ENCODE measurements at regions not wholly inside any gene's neighbourhood (a gene's known extent, or its start where the extent isn't known, plus 50 kb on each side); places are given as distances from the start of the nearest gene placed in this dataset.
"Not testable (repeated sequence)": the region's sequence is repeated elsewhere in the genome, so short reads cannot be mapped to it uniquely, and the experiment has no call there.

- DNase-seq: no peak
Observed at GRCh38 chr13:69077267-69077666, 1030.4 kb upstream of the ATXN8OS start.

GRCh38 chr13:69069554-69070133, 1038.0 kb upstream of the ATXN8OS start:
- DNase-seq: no peak

GRCh38 chr13:69050696-69051095, 1056.9 kb upstream of the ATXN8OS start:
- no peak for DNase-seq

- no peak for DNase-seq
Observed at GRCh38 chr13:69044629-69045028, 1063.0 kb upstream of the ATXN8OS start.

- DNase-seq: no peak
Observed at GRCh38 chr13:69040898-69041297, 1066.7 kb upstream of the ATXN8OS start.

GRCh38 chr13:69035771-69036170, 1071.9 kb upstream of the ATXN8OS start:
- no peak for DNase-seq

GRCh38 chr13:69028936-69029335, 1078.7 kb upstream of the ATXN8OS start:
- no peak for DNase-seq

- DNase-seq: no peak
Observed at GRCh38 chr13:69020120-69020519, 1087.5 kb upstream of the ATXN8OS start.

- not testable (repeated sequence) for DNase-seq
Observed at GRCh38 chr13:69018173-69018572, 1089.5 kb upstream of the ATXN8OS start.

- no peak for DNase-seq
Observed at GRCh38 chr13:69010789-69011188, 1096.8 kb upstream of the ATXN8OS start.

- no peak for DNase-seq
Observed at GRCh38 chr13:69008499-69008898, 1099.1 kb upstream of the ATXN8OS start.

- no peak for DNase-seq
Observed at GRCh38 chr13:68998056-68998455, 1109.6 kb upstream of the ATXN8OS start.

GRCh38 chr13:68996668-68997025, 1111.0 kb upstream of the ATXN8OS start:
- no peak for DNase-seq

GRCh38 chr13:68995972-68996667, 1111.5 kb upstream of the ATXN8OS start:
- DNase-seq: no peak

- no peak for DNase-seq
Observed at GRCh38 chr13:68993154-68993553, 1114.5 kb upstream of the ATXN8OS start.

GRCh38 chr13:68988176-68988575, 1119.5 kb upstream of the ATXN8OS start:
- no peak for DNase-seq

- DNase-seq: no peak
Observed at GRCh38 chr13:68987585-68987984, 1120.0 kb upstream of the ATXN8OS start.

GRCh38 chr13:68984688-68985319, 1122.8 kb upstream of the ATXN8OS start:
- DNase-seq: no peak

GRCh38 chr13:68982961-68983619, 1124.5 kb upstream of the ATXN8OS start:
- DNase-seq: no peak

GRCh38 chr13:68976287-68976686, 1131.3 kb upstream of the ATXN8OS start:
- DNase-seq: no peak

GRCh38 chr13:68970532-68970931, 1137.1 kb upstream of the ATXN8OS start:
- no peak for DNase-seq

- no peak for DNase-seq
Observed at GRCh38 chr13:68948586-68948985, 1159.0 kb upstream of the ATXN8OS start.

- DNase-seq: no peak
Observed at GRCh38 chr13:68944272-68944671, 1163.4 kb upstream of the ATXN8OS start.

- no peak for DNase-seq
Observed at GRCh38 chr13:68940049-68940448, 1167.6 kb upstream of the ATXN8OS start.

Measured in fibroblast of skin of abdomen (primary cell).